ENCODE measurements at regions not wholly inside any gene's neighbourhood (a gene's known extent, or its start where the extent isn't known, plus 50 kb on each side); places are given as distances from the start of the nearest gene placed in this dataset.

GRCh38 chr2:17413036-17413435, 105.2 kb downstream of the RAD51AP2 start:
- ChIA-PET POLR2A (no interaction called here), CTCF (interaction anchor here (1.3 kb wide), 1 partner anchor 104 kb away, joined by 3 read pairs; no protein-coding TSS in a partner anchor)
- DNase-seq (ENCODE audit: low read depth, low spot score): no peak
- H3K4me3 ChIP-seq (ENCODE audit: low read depth, low read length): no peak overlapping the region
- TF ChIP-seq CTCF (IDR thresholded peaks at IDR 0.05; ENCODE audit: insufficient read depth, low read length, missing control alignments): no peak

GRCh38 chr2:17401096-17401495, 117.1 kb downstream of the RAD51AP2 start:
- no peak for TF ChIP-seq CTCF (IDR thresholded peaks at IDR 0.05; ENCODE audit: insufficient read depth, low read length, missing control alignments)
- no peak for DNase-seq (ENCODE audit: low read depth, low spot score)
- POLR2A ChIA-PET: no interaction called here
- H3K4me3 ChIP-seq (ENCODE audit: low read depth, low read length): no peak overlapping the region
- CTCF ChIA-PET: no interaction called here

- POLR2A ChIA-PET: no interaction called here
- CTCF ChIA-PET: interaction anchor here (1.4 kb wide), 1 partner anchor 11 kb away, joined by 4 read pairs; no protein-coding TSS in a partner anchor
- TF ChIP-seq CTCF (IDR thresholded peaks at IDR 0.05; ENCODE audit: insufficient read depth, low read length, missing control alignments): no peak
- DNase-seq (ENCODE audit: low read depth, low spot score): no peak
- no peak overlapping the region for H3K4me3 ChIP-seq (ENCODE audit: low read depth, low read length)
Measured at GRCh38 chr2:17398770-17399169, 119.5 kb downstream of the RAD51AP2 start.

GRCh38 chr2:17388798-17389197, 129.4 kb downstream of the RAD51AP2 start:
- no peak for DNase-seq (ENCODE audit: low read depth, low spot score)
- ChIA-PET POLR2A (interaction anchor here (0.6 to 0.7 kb wide), 2 partner anchors 28 to 89 kb away, joined by 3 read pairs; no protein-coding TSS in a partner anchor), CTCF (interaction anchor here (1.9 kb wide), 1 partner anchor 79 kb away, joined by 5 read pairs; no protein-coding TSS in a partner anchor)

GRCh38 chr2:17387591-17387990, 130.6 kb downstream of the RAD51AP2 start:
- no peak for DNase-seq (ENCODE audit: low read depth, low spot score)
- no peak for TF ChIP-seq CTCF (IDR thresholded peaks at IDR 0.05; ENCODE audit: insufficient read depth, low read length, missing control alignments)
- ChIA-PET POLR2A (interaction anchor here (0.6 kb wide), 1 partner anchor 21 kb away, joined by 3 read pairs; no protein-coding TSS in a partner anchor), CTCF (interaction anchor here (1.9 kb wide), 1 partner anchor 78 kb away, joined by 5 read pairs; no protein-coding TSS in a partner anchor)
- no peak overlapping the region for H3K4me3 ChIP-seq (ENCODE audit: low read depth, low read length)

More at GRCh38 chr2:17388798-17389197, 129.4 kb downstream of the RAD51AP2 start:
- no peak overlapping the region for H3K4me3 ChIP-seq (ENCODE audit: low read depth, low read length)
- no peak for TF ChIP-seq CTCF (IDR thresholded peaks at IDR 0.05; ENCODE audit: insufficient read depth, low read length, missing control alignments)

GRCh38 chr2:17386771-17387170, 131.5 kb downstream of the RAD51AP2 start:
- H3K4me3 ChIP-seq (ENCODE audit: low read depth, low read length): no peak overlapping the region
- CTCF ChIA-PET: no interaction called here
- TF ChIP-seq CTCF (IDR thresholded peaks at IDR 0.05; ENCODE audit: insufficient read depth, low read length, missing control alignments): no peak
- POLR2A ChIA-PET: no interaction called here
- no peak for DNase-seq (ENCODE audit: low read depth, low spot score)

Measured in AG04449 (cell line).